Right lobe of liver (tissue), 4 donors: ENCODE measurements at regions not wholly inside any gene's neighbourhood (a gene's known extent, or its start where the extent isn't known, plus 50 kb on each side); places are given as distances from the start of the nearest gene placed in this dataset.

Experiments used
- CTCF ChIP-seq, 4 donors: fragments of 200-600 bp in 3 of 4; fragments of 450-650 bp in 1 of 4; IDR thresholded peaks; one replicate each; pipeline versions ENCODE4 v1.5.1 to v1.8.0; 2016 to 2022; ENCODE audit warnings: antibody characterized with exemption in 4 of 4, mild to moderate bottlenecking in 2 of 4
- POLR2A ChIP-seq: fragments of 450-650 bp; IDR thresholded peaks from one replicate; pipeline ENCODE4 v1.6.1; 2017; ENCODE audit warnings: antibody characterized with exemption, mild to moderate bottlenecking
- donor health status: DM: no; HTN: no; CAD: no.
- donor health status: DM: no; HTN: no; CAD: no.
- donor health status: DM: no; HTN: yes; CAD: no.

- no peak for TF ChIP-seq CTCF (IDR thresholded peaks at IDR 0.05)
- no peak for TF ChIP-seq POLR2A
These were observed 509.7 kb downstream of the TDRD15 start for GRCh38 chr2:21633466-21633865.
